ENCODE measurements at regions not wholly inside any gene's neighbourhood (a gene's known extent, or its start where the extent isn't known, plus 50 kb on each side); places are given as distances from the start of the nearest gene placed in this dataset.

GRCh38 chr13:34513526-34513925, 428.5 kb upstream of the NBEA start:
- TF ChIP-seq, protein P1, sequence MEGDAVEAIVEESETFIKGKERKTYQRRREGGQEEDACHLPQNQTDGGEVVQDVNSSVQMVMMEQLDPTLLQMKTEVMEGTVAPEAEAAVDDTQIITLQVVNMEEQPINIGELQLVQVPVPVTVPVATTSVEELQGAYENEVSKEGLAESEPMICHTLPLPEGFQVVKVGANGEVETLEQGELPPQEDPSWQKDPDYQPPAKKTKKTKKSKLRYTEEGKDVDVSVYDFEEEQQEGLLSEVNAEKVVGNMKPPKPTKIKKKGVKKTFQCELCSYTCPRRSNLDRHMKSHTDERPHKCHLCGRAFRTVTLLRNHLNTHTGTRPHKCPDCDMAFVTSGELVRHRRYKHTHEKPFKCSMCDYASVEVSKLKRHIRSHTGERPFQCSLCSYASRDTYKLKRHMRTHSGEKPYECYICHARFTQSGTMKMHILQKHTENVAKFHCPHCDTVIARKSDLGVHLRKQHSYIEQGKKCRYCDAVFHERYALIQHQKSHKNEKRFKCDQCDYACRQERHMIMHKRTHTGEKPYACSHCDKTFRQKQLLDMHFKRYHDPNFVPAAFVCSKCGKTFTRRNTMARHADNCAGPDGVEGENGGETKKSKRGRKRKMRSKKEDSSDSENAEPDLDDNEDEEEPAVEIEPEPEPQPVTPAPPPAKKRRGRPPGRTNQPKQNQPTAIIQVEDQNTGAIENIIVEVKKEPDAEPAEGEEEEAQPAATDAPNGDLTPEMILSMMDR (IDR thresholded peaks at IDR 0.05): no peak
- no peak for TF ChIP-seq POLR2A (IDR thresholded peaks at IDR 0.05)
- TF ChIP-seq POLR2AphosphoS5 (IDR thresholded peaks at IDR 0.05; ENCODE audit: insufficient read depth in 1 of 2, low read depth in 1 of 2): no peak

All from vagina (tissue), 2 donors.